ENCODE measurements at regions not wholly inside any gene's neighbourhood (a gene's known extent, or its start where the extent isn't known, plus 50 kb on each side); places are given as distances from the start of the nearest gene placed in this dataset.

DNA sequence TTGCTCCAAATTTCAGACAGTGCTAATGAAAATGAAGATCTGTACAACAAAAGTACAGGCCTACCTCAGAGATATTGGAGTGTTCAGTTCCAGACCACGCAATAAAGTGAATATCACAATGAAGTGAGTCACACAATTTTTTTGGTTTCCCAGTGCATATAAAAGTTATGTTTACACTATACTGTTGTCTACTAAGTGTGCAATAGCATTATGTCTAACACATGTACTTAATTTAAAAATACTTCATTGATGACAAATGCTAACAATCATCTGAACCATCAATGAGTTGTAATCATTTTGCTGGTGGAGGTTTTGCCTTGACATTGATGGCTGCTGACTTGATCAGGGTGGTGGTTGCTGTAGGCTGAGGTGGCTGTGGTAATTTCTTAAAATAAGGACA is 60.6 kb upstream of the E2F8 start:
- TF ChIP-seq EGR1 (IDR thresholded peaks at IDR 0.05) (no peak), TEAD4 (IDR thresholded peaks at IDR 0.05) (no peak), NFIC (IDR thresholded peaks at IDR 0.05) (no peak), CREB1 (IDR thresholded peaks at IDR 0.05; ENCODE audit: low read depth) (no peak)

DNA sequence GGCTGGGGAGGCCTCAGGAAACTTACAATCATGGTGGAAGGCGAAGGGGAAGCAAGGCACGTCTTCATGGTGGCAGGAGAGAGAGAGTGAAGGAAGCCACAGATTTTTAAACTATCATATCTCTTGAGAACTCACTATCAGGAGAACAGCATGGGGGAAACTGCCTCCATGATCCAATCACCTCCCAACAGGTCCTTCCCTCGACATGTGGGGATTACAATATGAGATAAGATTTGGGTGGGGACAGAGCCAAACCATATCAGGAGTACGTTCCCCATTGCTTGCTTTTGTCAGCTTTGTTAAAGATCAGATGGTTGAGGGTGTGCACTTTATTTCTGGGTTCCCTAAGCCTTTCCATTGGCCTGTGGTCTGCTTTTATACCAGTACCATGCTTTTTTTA is 53.7 kb upstream of the E2F8 start:
- TF ChIP-seq, protein P1, sequence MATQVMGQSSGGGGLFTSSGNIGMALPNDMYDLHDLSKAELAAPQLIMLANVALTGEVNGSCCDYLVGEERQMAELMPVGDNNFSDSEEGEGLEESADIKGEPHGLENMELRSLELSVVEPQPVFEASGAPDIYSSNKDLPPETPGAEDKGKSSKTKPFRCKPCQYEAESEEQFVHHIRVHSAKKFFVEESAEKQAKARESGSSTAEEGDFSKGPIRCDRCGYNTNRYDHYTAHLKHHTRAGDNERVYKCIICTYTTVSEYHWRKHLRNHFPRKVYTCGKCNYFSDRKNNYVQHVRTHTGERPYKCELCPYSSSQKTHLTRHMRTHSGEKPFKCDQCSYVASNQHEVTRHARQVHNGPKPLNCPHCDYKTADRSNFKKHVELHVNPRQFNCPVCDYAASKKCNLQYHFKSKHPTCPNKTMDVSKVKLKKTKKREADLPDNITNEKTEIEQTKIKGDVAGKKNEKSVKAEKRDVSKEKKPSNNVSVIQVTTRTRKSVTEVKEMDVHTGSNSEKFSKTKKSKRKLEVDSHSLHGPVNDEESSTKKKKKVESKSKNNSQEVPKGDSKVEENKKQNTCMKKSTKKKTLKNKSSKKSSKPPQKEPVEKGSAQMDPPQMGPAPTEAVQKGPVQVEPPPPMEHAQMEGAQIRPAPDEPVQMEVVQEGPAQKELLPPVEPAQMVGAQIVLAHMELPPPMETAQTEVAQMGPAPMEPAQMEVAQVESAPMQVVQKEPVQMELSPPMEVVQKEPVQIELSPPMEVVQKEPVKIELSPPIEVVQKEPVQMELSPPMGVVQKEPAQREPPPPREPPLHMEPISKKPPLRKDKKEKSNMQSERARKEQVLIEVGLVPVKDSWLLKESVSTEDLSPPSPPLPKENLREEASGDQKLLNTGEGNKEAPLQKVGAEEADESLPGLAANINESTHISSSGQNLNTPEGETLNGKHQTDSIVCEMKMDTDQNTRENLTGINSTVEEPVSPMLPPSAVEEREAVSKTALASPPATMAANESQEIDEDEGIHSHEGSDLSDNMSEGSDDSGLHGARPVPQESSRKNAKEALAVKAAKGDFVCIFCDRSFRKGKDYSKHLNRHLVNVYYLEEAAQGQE (IDR thresholded peaks at IDR 0.05; ENCODE audit: low read depth): no peak
- TF ChIP-seq ZBTB7A (IDR thresholded peaks at IDR 0.05; ENCODE audit: low read depth) (no peak), TAF1 (IDR thresholded peaks at IDR 0.05; ENCODE audit: low read depth) (no peak), NFIC (IDR thresholded peaks at IDR 0.05) (no peak), CREB1 (IDR thresholded peaks at IDR 0.05; ENCODE audit: low read depth) (no peak), TEAD4 (IDR thresholded peaks at IDR 0.05) (no peak), EGR1 (IDR thresholded peaks at IDR 0.05) (no peak), CEBPB (IDR thresholded peaks at IDR 0.05) (no peak), RAD21 (IDR thresholded peaks at IDR 0.05; ENCODE audit: low read depth) (no peak), YY1 (IDR thresholded peaks at IDR 0.05; ENCODE audit: low read depth) (no peak), EP300 (IDR thresholded peaks at IDR 0.05; ENCODE audit: borderline replicate concordance) (no peak), FOXM1 (IDR thresholded peaks at IDR 0.05; ENCODE audit: borderline replicate concordance, low read depth) (no peak), TCF12 (IDR thresholded peaks at IDR 0.05; ENCODE audit: low read depth) (no peak)
- TF ChIP-seq, protein P2, sequence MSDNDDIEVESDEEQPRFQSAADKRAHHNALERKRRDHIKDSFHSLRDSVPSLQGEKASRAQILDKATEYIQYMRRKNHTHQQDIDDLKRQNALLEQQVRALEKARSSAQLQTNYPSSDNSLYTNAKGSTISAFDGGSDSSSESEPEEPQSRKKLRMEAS (IDR thresholded peaks at IDR 0.05): no peak
- TF ChIP-seq, protein P3, sequence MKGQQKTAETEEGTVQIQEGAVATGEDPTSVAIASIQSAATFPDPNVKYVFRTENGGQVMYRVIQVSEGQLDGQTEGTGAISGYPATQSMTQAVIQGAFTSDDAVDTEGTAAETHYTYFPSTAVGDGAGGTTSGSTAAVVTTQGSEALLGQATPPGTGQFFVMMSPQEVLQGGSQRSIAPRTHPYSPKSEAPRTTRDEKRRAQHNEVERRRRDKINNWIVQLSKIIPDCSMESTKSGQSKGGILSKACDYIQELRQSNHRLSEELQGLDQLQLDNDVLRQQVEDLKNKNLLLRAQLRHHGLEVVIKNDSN (IDR thresholded peaks at IDR 0.05): no peak

DNA sequence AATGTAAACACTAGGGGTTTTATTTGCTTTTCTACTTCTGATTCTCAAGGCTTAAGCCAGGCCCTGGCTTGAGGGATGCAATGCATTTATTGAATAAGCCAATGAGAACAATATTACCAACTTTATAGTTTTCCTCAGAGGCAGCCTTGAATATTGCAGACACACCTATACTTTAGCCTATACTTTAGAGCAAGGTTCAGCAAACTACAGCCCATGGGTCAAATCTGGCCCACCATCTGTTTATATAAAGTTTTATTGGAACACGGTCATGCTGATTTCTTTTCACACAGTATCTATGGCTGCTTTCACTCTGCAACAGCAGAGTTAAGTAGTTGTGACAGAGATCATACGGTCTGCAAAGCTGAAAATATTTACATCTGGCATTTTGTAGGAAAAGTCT is 50.3 kb upstream of the E2F8 start:
- TF ChIP-seq EP300 (IDR thresholded peaks at IDR 0.05; ENCODE audit: borderline replicate concordance): no peak
- TF ChIP-seq, protein P3 (IDR thresholded peaks at IDR 0.05): no peak
- no peak for TF ChIP-seq YY1 (IDR thresholded peaks at IDR 0.05; ENCODE audit: low read depth)

Measured in Ishikawa (cell line).